Hematopoietic multipotent progenitor cell treated with erythropoietin and hydrocortisone succinate and interleukin-3 and kit ligand, for 15 days (in vitro differentiated cells): ENCODE measurements at regions not wholly inside any gene's neighbourhood (a gene's known extent, or its start where the extent isn't known, plus 50 kb on each side); places are given as distances from the start of the nearest gene placed in this dataset.
"Not testable (repeated sequence)": the region's sequence is repeated elsewhere in the genome, so short reads cannot be mapped to it uniquely, and the experiment has no call there.

Source experiments
- DNase-seq: peaks from one replicate; pipeline ENCODE4 v3.0.0-alpha.2; 2015; ENCODE audit warnings: low spot score

GRCh38 chr15:36079021-36079420, 500.4 kb upstream of the CDIN1 start:
- no peak for DNase-seq

GRCh38 chr15:36080759-36081158, 498.7 kb upstream of the CDIN1 start:
- DNase-seq, result no peak

- no peak for DNase-seq
Measured at GRCh38 chr15:36090286-36090946, 489.0 kb upstream of the CDIN1 start.

GRCh38 chr15:36106640-36107335, 472.6 kb upstream of the CDIN1 start:
- no peak for DNase-seq

- no peak for DNase-seq
Measured at GRCh38 chr15:36108541-36108940, 470.9 kb upstream of the CDIN1 start.

- DNase-seq, result no peak
Measured at GRCh38 chr15:36109943-36110658, 469.3 kb upstream of the CDIN1 start.

GRCh38 chr15:36110659-36110993, 468.8 kb upstream of the CDIN1 start:
- no peak for DNase-seq

- DNase-seq, result no peak
Measured at GRCh38 chr15:36117296-36117787, 462.1 kb upstream of the CDIN1 start.

GRCh38 chr15:36126194-36126593, 453.2 kb upstream of the CDIN1 start:
- DNase-seq, result no peak

- no peak for DNase-seq
Measured at GRCh38 chr15:36130641-36131310, 448.6 kb upstream of the CDIN1 start.

GRCh38 chr15:36133742-36134141, 445.7 kb upstream of the CDIN1 start:
- DNase-seq, result no peak

- no peak for DNase-seq
Measured at GRCh38 chr15:36136049-36136448, 443.4 kb upstream of the CDIN1 start.

- no peak for DNase-seq
Measured at GRCh38 chr15:36152936-36153335, 426.5 kb upstream of the CDIN1 start.

GRCh38 chr15:36156879-36157427, 422.5 kb upstream of the CDIN1 start:
- DNase-seq, result no peak

- DNase-seq, result no peak
Measured at GRCh38 chr15:36160351-36160750, 419.1 kb upstream of the CDIN1 start.

GRCh38 chr15:36161108-36161507, 418.3 kb upstream of the CDIN1 start:
- DNase-seq, result no peak

GRCh38 chr15:36161771-36162212, 417.6 kb upstream of the CDIN1 start:
- DNase-seq, result no peak

- DNase-seq, result not testable (repeated sequence)
Measured at GRCh38 chr15:36163983-36164382, 415.4 kb upstream of the CDIN1 start.

GRCh38 chr15:36172955-36173354, 406.5 kb upstream of the CDIN1 start:
- no peak for DNase-seq

- DNase-seq, result no peak
Measured at GRCh38 chr15:36175186-36175740, 404.2 kb upstream of the CDIN1 start.

- no peak for DNase-seq
Measured at GRCh38 chr15:36175741-36176291, 403.6 kb upstream of the CDIN1 start.
